ENCODE measurements at regions not wholly inside any gene's neighbourhood (a gene's known extent, or its start where the extent isn't known, plus 50 kb on each side); places are given as distances from the start of the nearest gene placed in this dataset.

DNA sequence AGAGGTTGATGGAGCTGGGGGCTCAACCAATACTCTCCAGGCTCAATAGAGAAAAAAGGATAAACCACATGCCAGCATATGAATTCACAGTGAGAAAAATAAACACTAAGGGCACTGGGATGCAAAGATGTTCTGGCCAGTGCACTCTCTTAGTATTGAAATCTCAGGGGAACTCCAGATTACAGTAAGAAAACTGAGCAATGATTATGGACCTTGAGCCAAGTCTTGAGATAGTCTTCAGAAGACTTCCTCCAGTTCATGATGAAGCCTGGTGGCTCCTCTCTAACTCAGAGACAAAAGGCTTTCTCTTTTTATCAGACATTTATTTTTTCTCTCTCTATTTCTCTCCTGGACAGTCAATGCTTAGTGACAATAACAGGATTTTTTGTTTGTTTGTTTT is 139.8 kb upstream of the SPEF2 start:
- DNase-seq: no peak

DNA sequence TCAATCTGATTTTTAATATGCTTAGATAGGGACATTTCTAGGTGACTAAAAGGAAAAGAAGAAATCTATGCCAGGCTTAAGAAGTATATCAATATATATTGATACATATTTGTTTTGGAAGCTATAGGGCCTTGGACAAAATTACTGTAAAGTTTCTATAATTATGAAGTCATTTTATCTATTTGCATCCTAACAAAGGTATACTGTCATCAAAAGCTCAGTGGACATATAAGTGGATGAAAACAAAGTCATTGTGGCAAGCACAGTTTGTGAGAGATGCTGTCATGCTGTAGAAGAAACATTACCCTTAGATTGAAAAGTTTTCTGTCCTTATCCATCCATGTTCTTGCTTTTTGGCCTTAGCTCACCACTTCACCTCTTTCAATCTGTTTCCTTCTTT is 140.3 kb upstream of the SPEF2 start:
- no peak for DNase-seq

DNA sequence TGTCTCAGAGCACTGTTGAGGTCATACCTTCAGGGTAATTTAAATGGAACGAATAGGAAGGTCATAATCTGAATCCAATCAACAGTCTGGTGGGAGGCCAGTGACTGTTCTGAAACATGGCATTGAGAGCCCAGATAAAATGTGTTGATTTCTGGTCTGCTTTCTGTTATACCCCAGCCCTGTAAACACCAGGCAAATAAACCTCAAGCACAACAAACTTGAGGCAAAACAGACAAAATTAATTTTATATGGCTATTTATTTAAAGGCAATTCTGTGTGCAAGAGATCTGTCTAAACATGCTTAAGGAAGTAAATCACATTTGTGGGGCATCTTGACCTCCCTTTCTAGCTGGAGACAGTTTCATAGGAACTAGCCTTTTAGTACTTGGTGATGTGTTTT is 140.9 kb upstream of the SPEF2 start:
- DNase-seq: no peak

DNA sequence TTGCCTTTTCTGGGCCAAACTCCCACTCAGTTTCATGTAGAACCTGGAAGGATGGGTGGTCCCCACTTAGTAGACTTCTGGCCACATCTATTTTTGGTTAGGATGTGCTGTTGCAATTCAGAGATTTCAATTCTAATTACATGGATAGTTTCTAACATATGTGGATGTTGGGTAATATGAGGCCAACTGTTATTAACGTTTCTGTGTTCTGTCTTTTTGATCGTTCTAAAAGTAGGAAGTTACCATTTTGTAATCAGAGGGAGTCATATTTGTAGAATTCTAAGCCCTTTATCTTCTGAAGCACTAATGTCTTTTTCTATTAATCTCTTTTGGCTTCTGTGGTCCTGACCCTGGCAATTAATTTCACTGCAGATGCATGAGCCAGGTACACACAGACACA is 141.6 kb upstream of the SPEF2 start:
- no peak for DNase-seq

DNA sequence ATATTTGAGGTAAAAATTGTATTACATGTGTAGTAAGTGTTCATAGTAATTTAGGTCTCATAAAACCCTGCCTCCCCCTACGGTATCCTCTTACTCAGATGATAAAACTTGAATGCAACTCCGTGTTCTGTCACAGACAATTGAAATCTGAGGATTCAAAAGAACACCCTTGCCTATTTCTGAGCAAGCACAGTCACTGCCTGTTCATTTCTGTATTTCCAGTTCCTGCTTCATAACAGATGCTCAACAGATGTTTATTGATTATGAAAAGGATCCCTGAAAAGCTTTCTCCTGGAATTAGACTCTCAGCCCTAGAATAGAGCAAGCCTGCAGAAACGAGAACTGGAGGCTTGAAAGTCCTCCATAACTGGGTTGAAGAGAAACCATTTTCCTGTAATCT is 144.1 kb upstream of the SPEF2 start:
- DNase-seq: no peak

DNA sequence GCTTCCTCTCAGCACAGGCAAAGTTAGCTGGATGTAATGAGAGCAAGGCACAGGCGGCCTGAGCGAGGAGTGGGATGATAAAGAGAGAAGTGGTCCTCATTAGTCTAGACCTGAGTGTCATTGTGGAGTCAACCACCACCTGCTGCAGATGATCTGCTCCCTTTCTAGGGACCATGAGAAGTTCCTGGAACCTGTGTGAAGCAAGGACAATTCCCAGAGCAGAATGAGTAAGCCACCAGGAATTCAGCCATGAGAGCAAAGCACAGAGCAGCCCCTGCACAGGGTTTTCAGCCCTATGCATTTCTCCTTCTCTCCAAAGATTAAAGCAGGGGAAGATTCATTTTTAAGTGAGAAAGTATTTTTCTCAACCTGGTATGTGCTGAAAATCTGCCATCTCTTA is 146.8 kb upstream of the SPEF2 start:
- DNase-seq: peak; percentile 46

DNA sequence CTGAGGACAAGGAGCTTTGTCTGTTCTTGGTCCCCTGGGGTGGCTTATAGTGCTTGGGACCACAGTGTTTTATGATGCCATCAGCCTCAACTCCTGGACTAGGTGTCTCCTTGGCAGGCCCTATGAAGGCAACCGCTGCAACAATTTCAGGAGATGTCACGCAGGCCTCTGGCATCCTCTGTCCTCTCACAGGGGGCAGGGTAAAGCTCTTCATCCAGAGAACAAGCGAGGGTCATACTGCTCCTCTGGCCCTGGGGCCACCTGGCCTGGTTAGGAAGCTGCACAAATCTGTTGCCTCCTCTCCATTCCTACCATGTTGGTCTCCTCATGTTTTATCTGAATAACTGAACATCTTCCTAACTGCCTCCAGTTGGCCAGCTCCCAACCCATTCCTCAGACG is 148.9 kb upstream of the SPEF2 start:
- no peak for DNase-seq

DNA sequence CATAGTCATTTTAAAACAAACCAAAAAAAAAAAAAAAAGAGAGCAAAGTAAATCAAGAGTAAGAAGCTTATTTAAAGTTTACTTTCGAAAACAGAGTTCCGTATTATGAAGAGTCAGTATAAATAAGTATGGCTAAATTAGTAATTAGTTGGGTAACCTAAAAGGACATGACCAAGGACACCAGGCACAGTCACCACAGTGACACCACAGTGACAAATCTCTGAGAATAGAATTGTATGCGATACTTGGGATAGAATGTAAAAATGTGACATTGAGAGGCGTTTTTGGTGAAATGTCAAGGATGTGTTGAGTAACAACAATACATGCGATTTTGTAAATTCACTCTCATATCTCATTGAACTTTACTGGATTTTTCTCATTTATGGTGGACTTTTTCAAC is 150.9 kb upstream of the SPEF2 start:
- DNase-seq: no peak

DNA sequence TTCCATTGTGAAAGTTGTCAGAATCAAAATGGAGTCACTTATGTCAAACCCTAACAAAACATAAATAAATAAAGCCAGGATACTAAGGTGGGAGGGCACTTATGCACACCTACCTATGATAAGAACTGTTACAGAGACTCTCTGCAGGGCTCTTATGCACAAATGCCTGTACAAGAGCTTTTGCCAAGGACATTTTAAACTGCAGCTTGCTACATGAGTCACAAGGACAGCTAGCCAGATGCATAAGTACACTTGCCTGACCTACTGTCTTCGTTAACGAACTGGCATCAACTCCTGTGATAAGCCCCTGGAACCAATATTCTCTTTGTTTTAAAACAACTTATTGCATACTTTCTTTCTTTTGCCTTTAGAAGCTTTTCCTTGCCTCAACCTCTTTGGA is 152.9 kb upstream of the SPEF2 start:
- DNase-seq: no peak

DNA sequence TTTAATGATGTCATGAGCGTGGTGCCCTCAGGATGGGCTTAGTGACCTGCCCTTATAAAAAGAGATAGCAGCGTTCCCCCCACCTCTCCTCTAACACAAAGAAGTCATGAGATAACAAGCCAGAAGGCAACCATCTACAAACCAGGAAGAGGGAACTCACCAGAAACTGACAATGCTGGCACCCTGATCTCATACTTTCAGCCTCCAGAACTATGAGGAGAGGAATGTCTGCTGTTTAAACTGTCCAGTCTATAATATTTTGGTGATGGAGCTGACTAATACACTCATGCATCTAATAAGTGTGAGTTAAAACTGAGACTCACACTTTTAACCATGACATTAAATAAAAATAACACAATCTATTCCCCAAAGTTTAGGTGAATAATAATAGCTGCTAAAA is 156.1 kb upstream of the SPEF2 start:
- peak; percentile 24 for DNase-seq

DNA sequence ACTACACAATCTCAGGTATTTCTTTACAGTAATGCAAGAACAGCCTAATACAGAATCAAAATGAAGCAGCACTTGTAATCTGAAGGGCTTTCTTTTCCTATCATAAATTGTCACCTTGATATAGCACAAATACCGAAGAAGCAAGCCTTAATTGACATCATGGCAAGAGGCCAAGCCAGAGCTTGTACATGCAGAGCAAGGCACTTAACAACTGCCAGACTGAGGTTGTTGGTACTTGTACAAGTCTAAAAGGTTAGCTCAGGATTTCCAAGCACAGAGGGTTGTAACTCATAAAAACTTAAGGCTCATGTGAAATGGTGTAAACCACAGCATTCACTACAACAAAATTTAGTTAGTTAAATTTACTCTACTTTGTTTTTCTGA is 158.8 kb upstream of the SPEF2 start:
- DNase-seq: no peak

DNA sequence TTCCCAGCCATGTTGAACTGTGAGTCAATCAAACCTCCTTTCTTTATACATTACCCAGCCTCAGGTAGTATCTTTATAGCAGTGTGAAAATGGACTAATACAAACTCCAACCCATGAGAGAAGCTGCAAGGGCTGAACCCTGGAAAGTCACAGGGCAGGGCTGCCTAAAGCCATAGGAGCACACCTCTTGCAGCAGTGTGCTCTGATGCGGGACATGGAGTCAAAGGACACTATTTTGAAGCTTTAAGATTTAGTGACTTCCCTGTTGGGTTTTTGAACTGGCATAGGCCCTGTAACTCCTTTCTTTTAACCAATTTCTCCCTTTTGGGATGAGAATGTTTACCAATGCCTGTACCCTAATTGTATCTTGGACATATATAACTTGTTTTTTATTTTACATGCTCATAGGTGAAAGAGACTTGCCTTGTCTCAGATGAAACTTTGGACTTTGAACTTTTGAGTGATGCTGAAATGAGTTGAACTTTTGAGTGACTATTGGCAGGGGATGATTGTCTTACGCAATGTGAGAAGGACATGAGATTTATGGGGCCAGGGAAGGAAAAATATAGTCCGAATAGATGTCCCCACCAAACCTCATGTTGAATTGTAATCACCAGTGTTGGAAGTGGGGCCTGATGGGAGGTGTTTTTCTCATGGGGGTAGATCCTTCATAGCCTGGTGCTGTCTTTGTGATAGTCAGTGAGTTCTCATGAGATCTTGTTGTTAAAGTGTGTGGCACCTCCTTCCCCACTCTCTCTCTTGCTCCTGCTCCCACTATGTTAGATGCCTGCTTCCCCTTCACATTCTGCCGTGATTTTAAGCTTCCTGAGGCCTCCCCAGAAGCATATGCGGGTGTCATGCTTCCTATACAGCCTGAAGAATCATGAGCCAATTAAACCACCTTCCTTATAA is 159.5 kb upstream of the SPEF2 start:
- no peak for DNase-seq

DNA sequence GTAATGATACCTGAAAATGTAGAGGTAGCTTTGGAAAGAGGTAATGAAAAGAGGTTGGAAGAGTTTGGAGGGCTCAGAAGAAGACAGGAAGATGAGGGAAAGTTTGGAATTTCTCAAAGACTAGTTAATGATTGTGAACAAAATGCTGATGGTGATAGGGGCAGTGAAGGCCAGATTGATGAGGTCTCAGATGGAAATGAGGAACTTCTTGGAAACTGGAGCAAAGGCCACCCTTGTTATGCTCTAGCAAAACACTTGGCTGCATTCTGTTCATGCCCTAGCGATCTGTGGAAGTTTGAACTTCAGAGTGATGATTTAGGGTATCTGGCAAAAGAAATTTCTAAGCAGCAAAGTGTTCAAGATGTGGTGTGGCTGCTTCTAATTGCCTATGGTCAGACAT is 161.2 kb upstream of the SPEF2 start:
- DNase-seq: no peak

DNA sequence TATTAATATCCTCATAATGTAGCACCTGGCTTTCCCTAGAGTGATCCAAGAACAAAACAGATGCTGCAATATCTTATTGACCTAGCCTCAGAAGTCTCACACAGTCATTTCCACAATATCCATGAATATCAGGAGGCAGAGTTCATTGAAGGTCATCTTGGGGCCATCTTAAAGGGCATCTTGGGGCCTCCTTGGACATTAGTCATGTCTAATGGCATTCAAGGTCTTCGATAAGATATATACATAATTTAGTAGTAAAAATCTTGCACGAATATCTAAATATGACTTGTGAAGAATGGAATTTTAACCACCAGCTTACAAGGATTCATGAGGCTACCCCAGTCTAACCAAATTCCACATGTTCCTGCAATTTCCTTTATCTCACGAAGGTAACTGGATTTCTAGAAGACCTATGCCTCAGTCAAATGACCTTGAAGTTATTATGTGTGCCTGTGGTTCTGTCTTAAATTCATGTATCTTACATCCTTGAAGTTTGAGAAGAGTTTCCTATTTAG is 163.6 kb upstream of the SPEF2 start:
- DNase-seq: no peak

DNA sequence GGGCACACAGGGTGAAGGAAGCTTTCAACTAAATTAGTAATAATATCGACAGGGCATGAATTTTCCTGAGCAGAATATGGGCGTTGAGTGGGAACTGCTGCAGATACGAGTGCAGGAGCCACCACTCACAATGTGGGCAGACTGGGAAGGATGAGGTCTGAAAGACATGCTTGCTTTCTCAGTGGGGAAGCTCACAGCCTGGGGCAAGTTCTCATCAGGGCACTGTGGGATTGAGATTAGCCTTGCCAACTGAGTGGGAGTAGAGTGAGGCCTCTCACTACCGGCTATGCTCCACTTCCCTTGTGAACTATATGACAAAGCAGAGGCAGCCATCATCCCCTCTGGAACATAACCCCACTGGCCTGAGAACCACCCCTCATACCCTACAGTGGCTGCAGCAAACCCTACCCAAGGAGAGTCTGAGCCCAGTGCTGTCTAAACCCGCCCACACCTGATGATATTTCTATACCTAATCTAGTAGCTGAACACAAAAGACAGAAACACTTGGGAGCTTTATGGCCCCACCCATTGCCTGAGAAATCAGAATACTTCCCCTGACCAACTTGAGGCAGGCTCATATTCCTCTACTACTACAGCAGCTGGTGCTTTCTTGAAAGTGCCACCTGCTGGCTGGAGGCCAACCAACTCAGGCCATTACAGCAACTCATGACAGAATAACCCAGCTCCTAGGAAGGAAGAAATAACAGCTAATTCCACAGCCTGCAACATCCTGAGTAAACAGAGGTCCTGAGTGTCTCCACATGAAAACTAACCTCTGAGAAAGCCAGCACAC is 173.7 kb upstream of the SPEF2 start:
- no peak for DNase-seq

DNA sequence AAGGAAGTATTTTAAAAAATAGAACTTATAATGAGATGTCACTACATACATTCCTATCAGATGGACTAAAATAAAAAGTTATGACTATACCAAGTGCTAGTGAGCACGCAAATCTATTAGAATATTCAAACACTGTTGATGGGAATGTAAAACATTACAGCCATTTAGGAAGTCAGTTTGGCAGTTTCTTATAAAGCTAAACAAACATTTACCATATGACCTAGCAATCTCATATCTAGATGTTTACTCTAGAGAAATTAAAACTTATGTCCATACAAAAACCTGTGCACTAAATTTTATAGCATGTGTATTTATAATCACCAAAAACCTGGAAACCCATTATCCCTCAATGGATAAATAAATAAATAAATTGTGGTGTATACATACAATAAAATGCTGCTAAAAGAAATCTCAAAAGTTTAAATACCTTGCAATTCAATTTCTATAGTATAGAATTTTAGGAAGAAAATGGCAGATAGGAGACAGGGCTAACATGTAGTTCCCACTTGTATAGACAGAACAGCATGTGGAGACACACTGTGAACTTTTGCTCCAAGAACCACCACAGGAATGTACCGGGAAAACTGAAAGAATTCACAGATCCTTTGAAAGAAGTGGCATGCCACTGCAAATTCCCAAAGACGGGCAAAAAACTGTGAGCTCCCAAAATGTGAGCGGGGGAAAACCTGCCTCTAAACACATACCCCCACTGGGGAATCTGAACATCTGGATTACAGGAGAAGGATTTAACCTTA is 174.6 kb upstream of the SPEF2 start:
- DNase-seq: peak; percentile 48

DNA sequence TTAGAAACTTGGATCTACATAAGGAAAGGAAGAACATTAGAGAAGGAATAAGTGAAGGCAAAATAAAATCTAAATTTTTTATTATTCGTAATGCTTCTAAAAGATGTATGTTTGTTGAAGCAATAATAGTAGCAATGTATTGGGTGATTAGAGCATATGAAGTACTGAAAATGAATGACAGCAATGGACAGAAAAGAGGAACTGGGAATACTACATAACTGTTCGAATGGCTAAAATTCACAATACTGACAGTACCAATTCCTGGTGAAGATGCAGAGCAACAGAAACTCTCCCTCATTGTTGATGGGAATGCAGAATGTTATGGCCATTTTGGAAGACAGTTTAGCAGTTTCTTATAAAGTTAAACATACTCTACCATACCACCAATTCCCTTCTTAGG is 177.3 kb upstream of the SPEF2 start:
- no peak for DNase-seq

DNA sequence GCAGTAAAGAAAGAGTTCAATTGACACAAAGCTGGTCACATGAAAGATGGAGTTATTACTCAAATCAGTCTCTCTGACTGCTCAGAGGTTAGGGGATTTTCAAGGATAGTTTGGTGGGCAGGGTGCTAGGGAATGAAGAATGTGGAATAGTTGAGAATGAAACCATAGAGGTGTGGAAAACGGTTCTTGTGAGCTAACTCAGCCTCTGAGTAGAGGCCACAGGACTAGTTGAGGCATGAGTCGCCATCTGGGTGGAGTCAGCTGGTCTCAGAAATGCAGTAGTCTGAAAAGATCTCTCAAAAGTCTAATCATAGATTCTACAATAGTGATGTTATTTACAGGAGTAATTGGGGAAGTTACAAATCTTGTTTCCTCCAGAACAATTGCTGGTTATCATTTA is 178.9 kb upstream of the SPEF2 start:
- peak; percentile 13 for DNase-seq

DNA sequence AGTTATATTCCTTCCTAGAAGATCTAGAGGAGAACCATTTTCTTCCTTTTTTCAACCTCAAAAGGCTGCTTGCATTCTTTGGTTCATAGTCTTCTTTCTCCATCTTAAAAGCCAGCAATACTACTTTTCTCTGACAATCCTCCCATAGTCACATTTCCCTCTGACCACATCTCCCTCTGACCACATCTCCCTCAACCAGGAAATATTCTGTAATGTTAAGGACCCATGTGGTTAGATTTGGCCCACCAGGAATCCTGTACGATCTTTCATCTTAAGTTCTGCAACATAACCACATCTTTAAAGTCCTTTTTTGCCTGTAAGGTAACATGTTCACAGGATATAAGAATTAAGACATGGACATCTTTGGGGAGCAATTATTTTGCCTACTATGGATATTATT is 179.4 kb upstream of the SPEF2 start:
- DNase-seq: no peak

DNA sequence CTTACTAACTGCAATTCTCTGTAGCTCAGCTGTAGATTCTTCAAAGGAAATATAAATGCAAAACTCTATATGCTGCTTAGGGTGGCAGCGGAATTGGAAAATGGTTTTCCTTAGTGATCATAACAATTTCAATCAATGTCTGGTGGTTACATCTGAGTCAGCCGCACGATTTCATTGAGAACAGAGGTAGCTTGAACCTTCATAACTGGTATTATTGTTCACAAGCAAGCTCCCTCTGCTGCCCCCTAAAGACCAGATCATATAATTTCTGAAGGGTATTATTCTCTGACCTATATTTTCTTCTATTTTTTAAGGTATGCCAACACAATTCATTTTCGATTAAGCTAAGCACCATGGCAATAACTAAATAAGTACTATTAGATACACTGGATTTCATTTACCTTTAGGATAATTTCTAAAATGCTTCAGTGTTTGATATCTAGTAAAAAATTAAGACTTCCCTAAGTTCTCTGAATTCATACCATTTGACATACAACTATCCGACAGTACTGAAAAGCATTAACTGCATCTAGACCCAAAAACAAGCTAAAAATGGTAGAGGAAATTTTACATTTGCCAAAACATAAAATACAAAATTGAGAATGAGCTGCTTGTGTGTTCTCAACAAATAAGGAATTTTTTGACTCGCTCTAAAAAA is 181.1 kb upstream of the SPEF2 start:
- peak; percentile 43 for DNase-seq

DNA sequence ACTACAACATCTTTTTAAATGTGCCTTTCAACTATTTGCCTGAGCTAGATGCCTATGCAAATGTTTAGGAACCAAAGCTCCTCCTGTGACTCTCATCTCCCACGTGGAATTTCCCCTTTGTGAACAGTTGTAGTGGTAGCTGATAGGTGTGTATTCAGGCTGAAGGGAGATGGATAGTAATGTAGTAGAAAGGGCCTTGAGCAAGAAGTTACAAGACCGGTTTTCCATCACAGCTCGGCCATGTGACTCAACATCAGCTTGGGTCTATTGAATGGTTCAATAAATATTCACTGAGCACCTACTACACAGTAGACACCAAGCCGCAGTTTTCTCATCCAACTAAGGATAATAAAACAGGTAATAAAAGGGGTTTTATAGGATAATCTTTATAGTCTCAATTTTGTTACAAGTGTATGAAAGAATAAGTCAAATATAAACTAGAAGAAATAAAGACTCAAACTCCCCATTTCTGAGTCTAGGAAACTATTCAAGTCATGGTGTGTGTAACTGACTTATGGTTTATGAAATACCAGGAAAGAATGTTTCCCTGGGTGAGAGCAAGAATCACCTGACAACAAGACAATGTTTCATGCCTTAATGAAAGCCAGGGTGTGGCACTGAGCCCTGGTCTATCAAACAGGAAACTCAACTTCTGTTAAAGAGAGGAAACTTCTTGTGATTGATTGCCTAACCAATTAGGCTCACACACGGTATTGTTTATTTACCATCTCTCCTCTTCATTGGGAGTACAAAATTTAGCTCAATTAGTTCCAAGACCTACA is 187.1 kb upstream of the SPEF2 start:
- no peak for DNase-seq

DNA sequence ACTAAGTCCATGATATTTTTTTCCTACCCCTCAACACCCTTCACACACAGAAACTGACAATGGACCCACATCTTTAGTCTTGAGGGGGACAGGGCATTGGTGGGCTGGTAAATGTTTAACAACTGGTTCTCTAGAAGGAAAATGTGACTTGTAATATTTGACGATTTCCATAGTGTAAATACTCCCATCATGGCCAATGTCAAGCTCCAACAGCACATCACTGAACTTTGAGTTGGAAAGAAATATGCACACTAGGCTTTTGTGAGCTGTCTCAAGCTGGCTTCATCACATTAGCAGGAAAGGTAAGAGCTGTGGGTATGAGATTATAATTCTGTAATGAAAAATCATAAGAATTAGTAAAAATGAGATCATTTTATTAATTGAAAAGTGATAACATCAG is 189.9 kb upstream of the PRLR start:
- no peak for DNase-seq

Data from fibroblast of skin of scalp (primary cell).